ENCODE measurements at regions not wholly inside any gene's neighbourhood (a gene's known extent, or its start where the extent isn't known, plus 50 kb on each side); places are given as distances from the start of the nearest gene placed in this dataset.

DNA sequence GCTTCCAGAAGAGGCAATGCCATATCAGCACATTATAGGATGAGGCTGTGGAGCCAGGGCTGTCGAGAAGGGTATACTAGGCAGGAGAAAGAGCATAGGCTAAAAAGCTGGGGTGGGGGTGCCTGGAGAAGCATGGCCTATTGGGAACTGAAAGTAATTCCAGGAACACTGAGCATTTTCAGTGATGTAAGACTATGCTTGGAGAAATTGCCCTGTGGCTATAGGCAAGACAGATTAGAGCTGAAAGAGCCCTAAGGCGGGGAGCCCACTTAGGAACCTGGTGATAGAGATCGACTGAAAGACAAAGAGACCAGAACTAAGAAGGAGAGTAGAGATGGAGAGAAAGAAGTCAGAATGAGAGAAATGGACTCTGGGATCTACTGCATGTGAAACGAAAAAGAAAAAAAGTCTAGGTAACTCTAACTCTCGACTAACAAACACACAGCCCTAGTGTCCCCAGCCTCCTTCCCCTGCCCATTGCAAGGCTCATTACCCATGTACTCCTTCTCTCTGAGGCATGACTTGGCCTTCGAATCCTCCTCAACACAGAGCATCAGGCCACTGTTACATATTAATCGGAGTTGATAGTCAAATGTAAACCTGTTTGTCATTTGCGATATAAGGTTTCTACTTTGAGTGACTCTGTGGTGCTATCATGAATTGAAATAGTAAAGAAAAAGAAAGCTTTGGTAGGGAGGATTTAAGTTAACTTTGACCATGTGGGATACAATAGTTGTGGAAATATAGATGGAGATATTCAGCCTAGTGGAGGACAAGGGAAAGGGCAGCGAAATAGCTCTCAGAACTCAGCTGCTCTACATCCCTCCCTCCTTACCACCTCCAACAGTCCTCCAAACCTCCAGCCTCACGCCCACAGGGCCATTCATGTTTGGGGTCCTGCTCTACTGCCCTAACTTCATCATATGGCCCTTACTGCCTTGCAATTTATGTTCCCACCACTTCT lies 52.3 kb upstream of the BMAL1 start (continued):
- TF ChIP-seq, protein P1, sequence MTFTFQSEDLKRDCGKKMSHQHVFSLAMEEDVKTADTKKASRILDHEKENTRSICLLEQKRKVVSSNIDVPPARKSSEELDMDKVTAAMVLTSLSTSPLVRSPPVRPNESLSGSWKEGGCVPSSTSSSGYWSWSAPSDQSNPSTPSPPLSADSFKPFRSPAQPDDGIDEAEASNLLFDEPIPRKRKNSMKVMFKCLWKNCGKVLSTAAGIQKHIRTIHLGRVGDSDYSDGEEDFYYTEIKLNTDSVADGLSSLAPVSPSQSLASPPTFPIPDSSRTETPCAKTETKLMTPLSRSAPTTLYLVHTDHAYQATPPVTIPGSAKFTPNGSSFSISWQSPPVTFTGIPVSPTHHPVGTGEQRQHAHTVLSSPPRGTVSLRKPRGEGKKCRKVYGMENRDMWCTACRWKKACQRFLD (tag by site-specific recombination; IDR thresholded peaks at IDR 0.05), result no peak

DNA sequence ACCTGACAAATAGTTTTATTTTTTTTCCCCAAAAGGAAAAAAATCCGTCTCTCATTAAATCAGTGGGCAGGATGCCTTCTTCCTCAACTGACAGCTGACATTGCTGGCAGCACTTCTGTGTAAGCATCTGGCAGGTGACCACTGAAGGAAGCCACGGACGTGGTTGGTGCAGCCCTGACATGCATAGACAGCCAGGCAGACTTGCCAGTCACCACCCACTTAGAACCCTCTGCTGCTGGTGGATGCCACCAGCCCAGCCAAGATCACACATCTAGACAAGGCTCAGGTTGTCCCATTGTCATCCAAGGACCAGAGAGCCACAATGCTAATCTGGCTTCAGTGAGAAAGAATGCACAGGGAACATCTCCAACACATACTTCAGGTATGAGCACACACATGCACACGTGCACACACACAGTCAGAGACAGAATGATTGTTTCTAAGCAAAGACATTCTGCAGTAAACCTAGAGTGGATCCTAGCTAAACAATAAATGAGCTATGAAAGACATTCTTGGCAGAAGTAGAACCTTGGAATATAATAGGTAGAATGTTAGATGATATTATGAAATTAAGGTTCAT lies 49.8 kb upstream of the BMAL1 start:
- Histone ChIP-seq H3K4me1 (ENCODE audit: control insufficient read depth, insufficient read depth, low read length) (no peaks in the 10 kb centered on the region), H3K27ac (ENCODE audit: extremely low read depth, low read depth, low read length) (no peak overlapping the region), H3K4me3 (ENCODE audit: low read depth, low read length) (no peak overlapping the region), H3K36me3 (ENCODE audit: control insufficient read depth in 2 of 2, insufficient read depth in 1 of 2, low read length in 2 of 2) (no peaks in the 10 kb centered on the region), H3K9me3 (ENCODE audit: control insufficient read depth, insufficient read depth, low read depth, low read length) (no peaks in the 10 kb centered on the region)
- no peak for TF ChIP-seq ZNF16 (tag by site-specific recombination; IDR thresholded peaks at IDR 0.05; ENCODE audit: low read depth)
- TF ChIP-seq TCF7L2 (IDR thresholded peaks at IDR 0.05; ENCODE audit: borderline replicate concordance, low read depth, low read length), result no peak
- TF ChIP-seq ZBTB20 (tag by site-specific recombination; IDR thresholded peaks at IDR 0.05), result no peak
- TF ChIP-seq ZNF561 (tag by site-specific recombination; IDR thresholded peaks at IDR 0.05; ENCODE audit: borderline replicate concordance), result no peak
- TF ChIP-seq ZNF26 (tag by site-specific recombination; IDR thresholded peaks at IDR 0.05), result no peak
- no peak for TF ChIP-seq SALL2 (tag by site-specific recombination; IDR thresholded peaks at IDR 0.05; ENCODE audit: borderline replicate concordance)
- TF ChIP-seq WT1 (tag by site-specific recombination; IDR thresholded peaks at IDR 0.05), result no peak
- TF ChIP-seq ZFP37 (tag by site-specific recombination; IDR thresholded peaks at IDR 0.05), result no peak
- no peak for TF ChIP-seq ZNF623 (tag by site-specific recombination; IDR thresholded peaks at IDR 0.05)
- no peak for TF ChIP-seq ZSCAN4 (tag by site-specific recombination; IDR thresholded peaks at IDR 0.05)
- TF ChIP-seq REST (tag by site-specific recombination; IDR thresholded peaks at IDR 0.05), result no peak
- no peak for TF ChIP-seq ZNF132 (tag by site-specific recombination; IDR thresholded peaks at IDR 0.05; ENCODE audit: borderline replicate concordance)
- no peak for TF ChIP-seq ZBTB7A (tag by site-specific recombination; IDR thresholded peaks at IDR 0.05; ENCODE audit: low read depth)
- no peak for TF ChIP-seq GFI1B (tag by site-specific recombination; IDR thresholded peaks at IDR 0.05)
- no peak for TF ChIP-seq ZNF621 (tag by site-specific recombination; IDR thresholded peaks at IDR 0.05)
- TF ChIP-seq ZNF23 (tag by site-specific recombination; IDR thresholded peaks at IDR 0.05; ENCODE audit: borderline replicate concordance), result no peak
- no peak for TF ChIP-seq SP3 (tag by site-specific recombination; IDR thresholded peaks at IDR 0.05)
- no peak for TF ChIP-seq KLF9 (tag by site-specific recombination; IDR thresholded peaks at IDR 0.05; ENCODE audit: low read depth)
- TF ChIP-seq SCRT1 (tag by site-specific recombination; IDR thresholded peaks at IDR 0.05; ENCODE audit: borderline replicate concordance), result no peak
- no peak for TF ChIP-seq ZNF645 (tag by site-specific recombination; IDR thresholded peaks at IDR 0.05)
- ChIA-PET POLR2A (no interaction called here), CTCF (interaction anchor here (1.1 to 3.9 kb wide), 3 partner anchors 10 to 939 kb away, joined by 3 to 18 read pairs (median 5); no protein-coding TSS in a partner anchor)

Data from HEK293 (cell line).